K562 (cell line): ENCODE measurements at regions not wholly inside any gene's neighbourhood (a gene's known extent, or its start where the extent isn't known, plus 50 kb on each side); places are given as distances from the start of the nearest gene placed in this dataset.

Source experiments
- BMI1 ChIP-seq: fragments of 150-350 bp; IDR thresholded peaks from 2 replicates; pipeline ENCODE4 v1.6.1; 2014; ENCODE audit warnings: low read length
- CCNT2 ChIP-seq: IDR thresholded peaks from 2 replicates; pipeline ENCODE4 v1.6.1; 2011; ENCODE audit warnings: borderline replicate concordance, low read depth, mild to moderate bottlenecking, moderate library complexity, mixed read lengths, low read length; ENCODE audit not compliant: insufficient read length; ENCODE audit errors: extremely low read depth
- HLTF ChIP-seq: fragments of 450-650 bp; IDR thresholded peaks from 2 replicates; pipeline ENCODE4 v1.6.1; 2016
- KHSRP ChIP-seq: fragments of 450-650 bp; IDR thresholded peaks from 2 replicates; pipeline ENCODE4 v1.6.1; 2017
- MTA1 ChIP-seq: fragments of 450-650 bp; IDR thresholded peaks from 2 replicates; pipeline ENCODE4 v1.6.1; 2017; ENCODE audit warnings: borderline replicate concordance
- MTF1 ChIP-seq: fragments of 250-450 bp; sonication (Bioruptor Pico); IDR thresholded peaks from 2 replicates; pipeline ENCODE4 v1.9.0; 2021; ENCODE audit warnings: moderate library complexity, mild to moderate bottlenecking, inconsistent platforms, borderline replicate concordance
- NR2C1 ChIP-seq, 2 experiments: fragments of 450-650 bp; IDR thresholded peaks; 2 replicates each; pipeline ENCODE4 v1.6.1; 2017; ENCODE audit warnings: mild to moderate bottlenecking in 2 of 2, antibody characterized with exemption in 1 of 2, inconsistent platforms in 1 of 2, missing compliant biosample characterization in 1 of 2, missing genetic modification characterization in 1 of 2
- SAFB2 ChIP-seq: fragments of 200-400 bp; formaldehyde crosslinking; IDR thresholded peaks from 2 replicates; pipeline ENCODE4 v1.6.1; 2018; ENCODE audit warnings: borderline replicate concordance, low read length, low read depth, moderate library complexity; ENCODE audit not compliant: severe bottlenecking
- SOX6 ChIP-seq: fragments of 450-650 bp; IDR thresholded peaks from 2 replicates; pipeline ENCODE4 v1.6.1; 2014; ENCODE audit warnings: mild to moderate bottlenecking
- STAT5A ChIP-seq: IDR thresholded peaks from 2 replicates; pipeline ENCODE4 v1.6.1; 2012; ENCODE audit warnings: low read length, inconsistent platforms, borderline replicate concordance
- THRA ChIP-seq: fragments of 450-650 bp; IDR thresholded peaks from 2 replicates; pipeline ENCODE4 v1.6.1; 2017; ENCODE audit warnings: mild to moderate bottlenecking, moderate library complexity
- TOE1 ChIP-seq, 2 experiments: fragments of 450-650 bp in 1 of 2; sonication (generic) in 1 of 2; formaldehyde crosslinking in 1 of 2; IDR thresholded peaks; 2 replicates each; pipeline versions ENCODE4 v1.7.1 to v1.8.0; 2016 to 2022; ENCODE audit warnings: borderline replicate concordance in 2 of 2, mild to moderate bottlenecking in 2 of 2, antibody characterized with exemption in 1 of 2, inconsistent platforms in 1 of 2, low read depth in 1 of 2, missing genetic modification reagents in 1 of 2, moderate library complexity in 1 of 2
- XRCC3 ChIP-seq: fragments of 450-650 bp; IDR thresholded peaks from 2 replicates; pipeline ENCODE4 v1.6.1; 2017; ENCODE audit warnings: mild to moderate bottlenecking, moderate library complexity
- ZBED1 ChIP-seq: IDR thresholded peaks from 2 replicates; pipeline ENCODE4 v1.6.1; 2014
- ZNF3 ChIP-seq: fragments of 250-450 bp; sonication (Bioruptor Pico); IDR thresholded peaks from 2 replicates; pipeline ENCODE4 v1.5.0; 2021; ENCODE audit warnings: mild to moderate bottlenecking, moderate library complexity
- ZNF354B ChIP-seq: fragments of 250-450 bp; sonication (Bioruptor Pico); IDR thresholded peaks from 2 replicates; pipeline ENCODE4 v1.4.0; 2020
- ZNF407 ChIP-seq: fragments of 450-650 bp; IDR thresholded peaks from 2 replicates; pipeline ENCODE4 v1.6.1; 2016; ENCODE audit warnings: low read depth
- ZNF696 ChIP-seq: fragments of 250-450 bp; sonication (Bioruptor Pico); conservative IDR thresholded peaks from 2 replicates; pipeline ENCODE4 v1.4.0; 2020; ENCODE audit warnings: mild to moderate bottlenecking, moderate library complexity
- ZNF76 ChIP-seq: fragments of 250-450 bp; sonication (Bioruptor Pico); IDR thresholded peaks from 2 replicates; pipeline ENCODE4 v1.4.0; 2020; ENCODE audit warnings: mild to moderate bottlenecking, moderate library complexity, borderline replicate concordance

GRCh38 chr2:64751286-64752260, 97.9 kb upstream of the SERTAD2 start (continued):
- TF ChIP-seq THRA (no peak), MTA1 (no peak), TOE1 (IDR thresholded peaks at IDR 0.05; ENCODE audit: borderline replicate concordance) (peak; percentile 37; the same call in 1 of the 2 replicates), TOE1 (CRISPR knock-in tag; IDR thresholded peaks at IDR 0.05; ENCODE audit: borderline replicate concordance, low read depth) (0 out of 2 replicates have a peak, but pooled peaks have one; percentile 50), NR2C1 (IDR thresholded peaks at IDR 0.05) (no peak), NR2C1 (tag; IDR thresholded peaks at IDR 0.05) (peak; percentile 40), ZNF407 (no peak), ZNF354B (CRISPR knock-in tag) (no peak), MTF1 (CRISPR knock-in tag) (no peak), SAFB2 (no peak), HLTF (no peak), CCNT2 (peak; percentile 94), ZNF76 (CRISPR knock-in tag) (0 out of 2 replicates have a peak, but pooled peaks have one; percentile 55), ZNF3 (CRISPR knock-in tag) (no peak), STAT5A (no peak), ZBED1 (no peak), ZNF696 (no peak), KHSRP (no peak), SOX6 (0 out of 2 replicates have a peak, but pooled peaks have one; percentile 68), XRCC3 (no peak), BMI1 (no peak)
